ENCODE measurements at regions not wholly inside any gene's neighbourhood (a gene's known extent, or its start where the extent isn't known, plus 50 kb on each side); places are given as distances from the start of the nearest gene placed in this dataset.

DNA sequence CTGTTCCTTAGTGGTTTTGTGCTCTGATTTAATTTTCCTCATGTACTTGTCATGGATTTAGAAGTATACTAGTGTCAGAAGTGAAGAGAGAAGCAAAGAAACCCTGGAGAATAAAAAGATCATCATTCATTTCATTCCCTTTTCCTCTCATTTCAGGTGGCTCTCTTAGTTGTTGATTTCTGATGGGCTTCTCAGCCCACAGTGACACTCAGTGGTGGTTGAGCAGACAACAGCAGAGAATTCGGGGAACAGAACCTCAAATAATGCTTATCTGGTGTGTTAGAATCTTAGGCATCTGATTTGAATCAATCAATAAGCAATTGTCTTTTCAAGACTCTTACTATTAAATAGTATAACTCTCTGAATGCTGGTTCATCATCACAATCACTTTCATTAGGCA is 1289.4 kb downstream of the FAM181B start:
- WGBS (ENCODE audit: extremely low coverage, insufficient coverage, insufficient read length) = no CpG with 5 or more reads among the region's 1 CpG
- H2BK120ac ChIP-seq (ENCODE audit: insufficient read depth, low read length, poor library complexity) = no peak overlapping the region
- no peak overlapping the region for H4K91ac ChIP-seq (ENCODE audit: low read depth, low read length)
- no peak overlapping the region for H3K4me2 ChIP-seq (ENCODE audit: low read length)
- no peak overlapping the region for H2BK12ac ChIP-seq (ENCODE audit: low read length)
- no peak overlapping the region for H2AK5ac ChIP-seq (ENCODE audit: low read length)
- no peak overlapping the region for H3K27ac ChIP-seq (ENCODE audit: low read depth, low read length)
- no peak overlapping the region for H3K4me3 ChIP-seq (ENCODE audit: low read depth, low read length)
- H2AFZ ChIP-seq (ENCODE audit: insufficient read depth, low read length, poor library complexity) = no peak overlapping the region
- H3K79me1 ChIP-seq (ENCODE audit: low read length) = no peaks in the 10 kb centered on the region
- H3K18ac ChIP-seq (ENCODE audit: low read length) = no peak overlapping the region
- no peak overlapping the region for H3K23ac ChIP-seq (ENCODE audit: low read length)
- no peaks in the 10 kb centered on the region for H3K9me3 ChIP-seq (ENCODE audit: insufficient read depth, low read depth, low read length)
- no peaks in the 10 kb centered on the region for H3K27me3 ChIP-seq (ENCODE audit: insufficient read depth, low read length)
- no peaks in the 10 kb centered on the region for H3K36me3 ChIP-seq (ENCODE audit: control insufficient read depth in 1 of 2, insufficient read depth in 2 of 2, low read length in 2 of 2)
- no peak overlapping the region for H3K4ac ChIP-seq (ENCODE audit: low read depth, low read length)
- no peak overlapping the region for H4K12ac ChIP-seq (ENCODE audit: low read depth, low read length)
- H2BK5ac ChIP-seq (ENCODE audit: low read depth, low read length, poor library complexity) = no peak overlapping the region
- DNase-seq = no peak
- no peaks in the 10 kb centered on the region for H3K79me2 ChIP-seq (ENCODE audit: control insufficient read depth, insufficient read depth, low read length, poor library complexity)
- no peak overlapping the region for H3K9ac ChIP-seq (ENCODE audit: low read length)
- H4K8ac ChIP-seq (ENCODE audit: low read depth, low read length) = no peak overlapping the region
- H3K4me1 ChIP-seq (ENCODE audit: control insufficient read depth in 1 of 2, insufficient read depth in 2 of 2, low read length in 2 of 2) = no peaks in the 10 kb centered on the region
- H3K14ac ChIP-seq (ENCODE audit: low read length) = no peak overlapping the region

DNA sequence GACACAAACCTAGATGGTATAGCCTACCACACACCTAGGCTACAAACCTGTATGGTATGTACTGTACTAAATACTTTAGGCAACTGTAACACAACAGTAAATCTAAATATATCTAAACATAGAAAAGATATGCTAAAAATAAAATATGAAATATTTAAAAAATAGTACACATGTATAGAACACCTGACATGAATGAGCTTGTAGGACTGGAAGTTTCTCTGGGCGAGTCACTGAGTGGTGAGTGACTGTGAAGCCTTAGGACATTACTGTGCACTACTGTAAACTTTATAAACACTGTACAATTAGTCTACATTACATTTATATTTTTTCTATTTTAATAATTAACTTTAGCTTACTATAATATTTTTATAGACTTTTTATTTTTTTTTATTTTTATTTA is 1301.3 kb downstream of the FAM181B start:
- Histone ChIP-seq H3K79me1 (ENCODE audit: low read length) (no peaks in the 10 kb centered on the region), H3K14ac (ENCODE audit: low read length) (no peak overlapping the region), H3K9me3 (ENCODE audit: insufficient read depth, low read depth, low read length) (no peaks in the 10 kb centered on the region), H3K23ac (ENCODE audit: low read length) (no peak overlapping the region), H2BK5ac (ENCODE audit: low read depth, low read length, poor library complexity) (no peak overlapping the region), H3K27me3 (ENCODE audit: insufficient read depth, low read length) (no peaks in the 10 kb centered on the region), H2AFZ (ENCODE audit: insufficient read depth, low read length, poor library complexity) (no peak overlapping the region), H2AK5ac (ENCODE audit: low read length) (no peak overlapping the region), H3K27ac (ENCODE audit: low read depth, low read length) (no peak overlapping the region), H3K4me3 (ENCODE audit: low read depth, low read length) (no peak overlapping the region), H2BK12ac (ENCODE audit: low read length) (no peak overlapping the region), H4K12ac (ENCODE audit: low read depth, low read length) (no peak overlapping the region), H4K8ac (ENCODE audit: low read depth, low read length) (no peak overlapping the region), H3K4me1 (ENCODE audit: control insufficient read depth in 1 of 2, insufficient read depth in 2 of 2, low read length in 2 of 2) (no peaks in the 10 kb centered on the region), H3K36me3 (ENCODE audit: control insufficient read depth in 1 of 2, insufficient read depth in 2 of 2, low read length in 2 of 2) (no peaks in the 10 kb centered on the region), H3K18ac (ENCODE audit: low read length) (no peak overlapping the region), H3K9ac (ENCODE audit: low read length) (no peak overlapping the region), H4K91ac (ENCODE audit: low read depth, low read length) (no peak overlapping the region), H3K4me2 (ENCODE audit: low read length) (no peak overlapping the region), H2BK120ac (ENCODE audit: insufficient read depth, low read length, poor library complexity) (no peak overlapping the region), H3K4ac (ENCODE audit: low read depth, low read length) (no peak overlapping the region), H3K79me2 (ENCODE audit: control insufficient read depth, insufficient read depth, low read length, poor library complexity) (no peaks in the 10 kb centered on the region)
- WGBS (ENCODE audit: extremely low coverage, insufficient coverage, insufficient read length) = no CpG with 5 or more reads among the region's 1 CpG
- no peak for DNase-seq

DNA sequence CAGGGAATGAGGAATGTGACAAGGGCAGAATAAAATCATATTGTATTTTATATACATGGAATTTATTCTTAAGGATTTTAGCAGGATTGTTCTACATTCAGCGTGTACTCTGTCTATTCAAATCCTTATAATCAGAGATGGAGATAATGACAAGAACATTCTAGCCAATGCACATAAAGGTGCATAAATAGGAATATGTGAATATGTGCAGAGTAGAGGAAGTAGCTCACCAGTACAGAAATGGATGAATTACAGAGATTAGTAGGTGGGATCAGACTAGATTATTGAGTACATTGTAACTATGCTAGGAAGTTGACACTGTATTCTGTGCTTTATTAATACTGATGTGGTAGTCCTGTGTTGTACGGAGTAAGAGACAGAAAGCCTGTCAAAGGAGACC is 1308.8 kb downstream of the FAM181B start:
- Histone ChIP-seq H3K27me3 (ENCODE audit: insufficient read depth, low read length) (no peaks in the 10 kb centered on the region), H3K79me1 (ENCODE audit: low read length) (no peaks in the 10 kb centered on the region), H2AK5ac (ENCODE audit: low read length) (no peak overlapping the region), H3K14ac (ENCODE audit: low read length) (no peak overlapping the region), H3K4me1 (ENCODE audit: control insufficient read depth in 1 of 2, insufficient read depth in 2 of 2, low read length in 2 of 2) (no peaks in the 10 kb centered on the region), H2BK120ac (ENCODE audit: insufficient read depth, low read length, poor library complexity) (no peak overlapping the region), H3K79me2 (ENCODE audit: control insufficient read depth, insufficient read depth, low read length, poor library complexity) (no peaks in the 10 kb centered on the region), H3K4me3 (ENCODE audit: low read depth, low read length) (no peak overlapping the region), H3K27ac (ENCODE audit: low read depth, low read length) (no peak overlapping the region), H2BK12ac (ENCODE audit: low read length) (no peak overlapping the region), H3K9ac (ENCODE audit: low read length) (no peak overlapping the region), H2AFZ (ENCODE audit: insufficient read depth, low read length, poor library complexity) (no peak overlapping the region), H4K91ac (ENCODE audit: low read depth, low read length) (no peak overlapping the region), H4K8ac (ENCODE audit: low read depth, low read length) (no peak overlapping the region), H3K4me2 (ENCODE audit: low read length) (no peak overlapping the region), H3K4ac (ENCODE audit: low read depth, low read length) (no peak overlapping the region), H3K36me3 (ENCODE audit: control insufficient read depth in 1 of 2, insufficient read depth in 2 of 2, low read length in 2 of 2) (no peaks in the 10 kb centered on the region), H2BK5ac (ENCODE audit: low read depth, low read length, poor library complexity) (no peak overlapping the region), H3K23ac (ENCODE audit: low read length) (no peak overlapping the region), H3K18ac (ENCODE audit: low read length) (no peak overlapping the region), H4K12ac (ENCODE audit: low read depth, low read length) (no peak overlapping the region), H3K9me3 (ENCODE audit: insufficient read depth, low read depth, low read length) (no peaks in the 10 kb centered on the region)
- no CpG with 5 or more reads among the region's 2 CpGs for WGBS (ENCODE audit: extremely low coverage, insufficient coverage, insufficient read length)
- DNase-seq = no peak

DNA sequence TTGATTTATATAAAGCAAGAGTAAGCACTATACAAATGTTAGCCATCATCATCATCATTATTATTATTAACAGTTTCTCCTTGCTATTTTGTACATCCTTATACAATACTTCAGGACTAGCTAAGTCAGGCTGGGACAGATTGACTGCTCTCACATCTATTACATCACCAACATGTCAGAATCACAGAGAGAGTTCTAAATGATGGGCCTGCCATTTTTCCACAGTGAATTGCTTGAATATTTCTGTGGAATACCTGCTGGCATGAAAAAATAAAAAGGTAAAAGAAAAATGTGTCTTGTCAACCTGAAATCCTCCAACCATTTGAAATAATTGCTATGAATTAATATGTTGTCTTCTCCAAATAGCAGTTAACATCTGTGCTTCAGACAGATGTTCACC is 1311.3 kb downstream of the FAM181B start:
- H3K36me3 ChIP-seq (ENCODE audit: control insufficient read depth in 1 of 2, insufficient read depth in 2 of 2, low read length in 2 of 2) = no peaks in the 10 kb centered on the region
- H2BK120ac ChIP-seq (ENCODE audit: insufficient read depth, low read length, poor library complexity) = no peak overlapping the region
- H3K79me2 ChIP-seq (ENCODE audit: control insufficient read depth, insufficient read depth, low read length, poor library complexity) = no peaks in the 10 kb centered on the region
- no peak overlapping the region for H2BK12ac ChIP-seq (ENCODE audit: low read length)
- H3K9ac ChIP-seq (ENCODE audit: low read length) = no peak overlapping the region
- no peak overlapping the region for H4K8ac ChIP-seq (ENCODE audit: low read depth, low read length)
- no peak overlapping the region for H3K14ac ChIP-seq (ENCODE audit: low read length)
- no peak overlapping the region for H3K4ac ChIP-seq (ENCODE audit: low read depth, low read length)
- H3K4me2 ChIP-seq (ENCODE audit: low read length) = no peak overlapping the region
- H3K18ac ChIP-seq (ENCODE audit: low read length) = no peak overlapping the region
- H4K91ac ChIP-seq (ENCODE audit: low read depth, low read length) = no peak overlapping the region
- DNase-seq = no peak
- H2AFZ ChIP-seq (ENCODE audit: insufficient read depth, low read length, poor library complexity) = no peak overlapping the region
- no peaks in the 10 kb centered on the region for H3K9me3 ChIP-seq (ENCODE audit: insufficient read depth, low read depth, low read length)
- H2AK5ac ChIP-seq (ENCODE audit: low read length) = no peak overlapping the region
- no peak overlapping the region for H2BK5ac ChIP-seq (ENCODE audit: low read depth, low read length, poor library complexity)
- H3K27me3 ChIP-seq (ENCODE audit: insufficient read depth, low read length) = no peaks in the 10 kb centered on the region
- no peaks in the 10 kb centered on the region for H3K4me1 ChIP-seq (ENCODE audit: control insufficient read depth in 1 of 2, insufficient read depth in 2 of 2, low read length in 2 of 2)
- no peaks in the 10 kb centered on the region for H3K79me1 ChIP-seq (ENCODE audit: low read length)
- H3K4me3 ChIP-seq (ENCODE audit: low read depth, low read length) = no peak overlapping the region
- no peak overlapping the region for H3K27ac ChIP-seq (ENCODE audit: low read depth, low read length)
- H4K12ac ChIP-seq (ENCODE audit: low read depth, low read length) = no peak overlapping the region
- H3K23ac ChIP-seq (ENCODE audit: low read length) = no peak overlapping the region

Measured in trophoblast cell (in vitro differentiated cells and primary cell).